ENCODE measurements at regions not wholly inside any gene's neighbourhood (a gene's known extent, or its start where the extent isn't known, plus 50 kb on each side); places are given as distances from the start of the nearest gene placed in this dataset.

DNA sequence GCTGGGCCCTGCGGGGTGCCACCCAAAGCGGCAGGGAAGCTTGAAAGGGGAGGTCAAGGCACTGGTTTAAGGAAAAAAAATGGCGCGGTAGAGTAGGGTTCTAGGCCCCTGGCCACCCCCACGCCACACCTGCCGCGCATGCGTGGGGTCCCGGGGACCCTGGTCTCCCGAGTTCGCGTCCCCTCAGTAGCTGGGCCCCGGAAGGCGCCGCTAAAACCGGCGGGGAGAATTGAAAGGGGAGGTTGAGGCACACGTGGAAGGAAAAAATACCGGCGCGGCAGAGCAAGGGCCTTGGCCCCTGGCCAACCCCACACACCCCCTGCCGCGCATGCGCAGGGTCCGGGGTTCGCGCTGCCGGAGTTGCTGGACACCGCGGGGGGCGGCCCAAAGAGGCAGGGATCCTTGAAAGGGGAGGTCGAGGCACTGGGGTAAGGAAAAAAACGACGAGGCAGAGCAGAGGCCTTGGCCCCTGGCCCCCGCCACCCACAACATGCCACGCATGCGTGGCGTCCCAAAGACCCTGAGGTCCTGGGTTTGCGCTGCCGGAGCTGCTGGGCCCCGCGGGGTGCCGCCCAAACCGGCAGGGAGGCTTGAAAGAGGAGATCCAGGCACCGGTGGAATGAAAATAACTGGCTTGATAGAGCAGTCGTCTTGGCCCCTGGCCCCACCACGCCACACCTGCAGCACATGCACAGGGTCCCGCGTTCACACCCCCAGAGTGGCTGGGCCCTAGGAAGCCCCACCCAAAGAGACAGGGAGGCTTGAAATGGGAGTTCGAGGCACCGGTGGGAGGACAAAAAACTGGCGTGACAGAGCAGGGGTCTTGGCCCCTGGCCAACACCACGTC is 314.5 kb downstream of the ALG10 start:
- TF ChIP-seq, protein P1, sequence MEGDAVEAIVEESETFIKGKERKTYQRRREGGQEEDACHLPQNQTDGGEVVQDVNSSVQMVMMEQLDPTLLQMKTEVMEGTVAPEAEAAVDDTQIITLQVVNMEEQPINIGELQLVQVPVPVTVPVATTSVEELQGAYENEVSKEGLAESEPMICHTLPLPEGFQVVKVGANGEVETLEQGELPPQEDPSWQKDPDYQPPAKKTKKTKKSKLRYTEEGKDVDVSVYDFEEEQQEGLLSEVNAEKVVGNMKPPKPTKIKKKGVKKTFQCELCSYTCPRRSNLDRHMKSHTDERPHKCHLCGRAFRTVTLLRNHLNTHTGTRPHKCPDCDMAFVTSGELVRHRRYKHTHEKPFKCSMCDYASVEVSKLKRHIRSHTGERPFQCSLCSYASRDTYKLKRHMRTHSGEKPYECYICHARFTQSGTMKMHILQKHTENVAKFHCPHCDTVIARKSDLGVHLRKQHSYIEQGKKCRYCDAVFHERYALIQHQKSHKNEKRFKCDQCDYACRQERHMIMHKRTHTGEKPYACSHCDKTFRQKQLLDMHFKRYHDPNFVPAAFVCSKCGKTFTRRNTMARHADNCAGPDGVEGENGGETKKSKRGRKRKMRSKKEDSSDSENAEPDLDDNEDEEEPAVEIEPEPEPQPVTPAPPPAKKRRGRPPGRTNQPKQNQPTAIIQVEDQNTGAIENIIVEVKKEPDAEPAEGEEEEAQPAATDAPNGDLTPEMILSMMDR (IDR thresholded peaks at IDR 0.05; ENCODE audit: borderline replicate concordance, insufficient read depth, low read depth, low read length): no peak
- H3K4me3 ChIP-seq (ENCODE audit: low read depth, low read length): no peak overlapping the region

DNA sequence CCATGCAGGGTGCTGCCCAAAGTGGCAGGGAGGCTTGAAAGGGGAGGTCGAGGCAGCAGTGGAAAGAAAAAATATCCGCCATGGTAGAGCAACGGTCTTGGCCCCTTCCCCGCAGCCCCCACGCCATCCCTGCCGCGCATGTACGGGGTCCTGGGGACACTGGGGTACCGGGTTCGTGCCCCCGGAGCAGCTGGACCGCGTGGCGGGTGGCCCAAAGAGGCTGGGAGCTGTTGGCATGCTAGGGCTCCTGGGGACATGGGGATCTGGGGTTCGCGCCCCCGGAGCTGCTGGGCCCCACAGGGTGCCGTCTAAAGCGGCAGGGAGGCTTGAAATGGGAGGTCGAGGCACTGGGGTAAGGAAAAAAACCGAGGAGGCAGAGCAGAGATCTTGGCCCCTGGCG is 316.5 kb downstream of the ALG10 start:
- H3K4me3 ChIP-seq (ENCODE audit: low read depth, low read length): no peak overlapping the region
- TF ChIP-seq, protein P1 (IDR thresholded peaks at IDR 0.05; ENCODE audit: borderline replicate concordance, insufficient read depth, low read depth, low read length): no peak

GRCh38 chr12:34339922-34340321 is 317.6 kb downstream of the ALG10 start:
- no peak overlapping the region for H3K4me3 ChIP-seq (ENCODE audit: low read depth, low read length)
- TF ChIP-seq, protein P1 (IDR thresholded peaks at IDR 0.05; ENCODE audit: borderline replicate concordance, insufficient read depth, low read depth, low read length): no peak

DNA sequence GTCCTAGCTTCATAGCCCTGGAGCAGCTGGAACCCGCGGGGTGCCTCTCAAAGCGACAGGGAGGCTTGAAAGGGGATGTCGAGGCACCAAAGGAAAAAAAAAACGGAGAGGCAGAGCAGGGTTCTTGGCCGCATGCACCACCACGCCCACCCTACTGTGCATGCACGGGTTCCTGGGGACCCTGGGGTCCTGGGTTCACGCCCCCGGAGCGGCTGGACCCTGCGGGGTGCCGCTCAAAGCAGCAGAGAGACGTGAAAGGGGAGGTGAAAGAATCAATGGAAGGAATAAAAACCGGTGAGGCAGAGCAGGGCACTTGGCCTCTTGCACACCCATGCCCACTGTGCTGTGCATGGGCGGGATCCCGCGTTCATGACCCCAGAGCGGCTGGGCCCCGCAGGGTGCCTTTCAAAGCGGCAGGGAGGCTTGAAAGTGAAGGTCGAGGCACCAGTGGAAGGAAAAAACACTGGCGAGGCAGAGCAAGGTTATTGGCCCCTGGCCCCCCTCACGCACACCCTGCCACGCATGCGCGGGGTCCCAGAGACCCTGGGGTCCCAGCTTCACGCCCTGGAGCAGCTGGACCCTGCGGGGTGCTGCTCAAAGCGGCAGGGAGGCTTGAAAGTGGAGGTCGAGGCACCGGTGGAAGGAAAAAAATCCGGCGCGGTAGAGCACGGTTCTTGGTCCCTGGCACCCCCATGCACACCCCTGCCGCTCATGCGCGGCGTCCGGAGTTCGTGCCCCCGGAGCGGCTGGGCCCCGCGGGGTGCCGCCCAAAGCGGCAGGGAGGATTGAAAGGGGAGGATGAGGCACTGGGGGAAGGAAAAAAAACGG is 318.5 kb downstream of the ALG10 start:
- H3K4me3 ChIP-seq (ENCODE audit: low read depth, low read length): no peak overlapping the region
- TF ChIP-seq, protein P1 (IDR thresholded peaks at IDR 0.05; ENCODE audit: borderline replicate concordance, insufficient read depth, low read depth, low read length): no peak

GRCh38 chr12:34341362-34341733 is 319.1 kb downstream of the ALG10 start:
- TF ChIP-seq, protein P1 (IDR thresholded peaks at IDR 0.05; ENCODE audit: borderline replicate concordance, insufficient read depth, low read depth, low read length): no peak
- no peak overlapping the region for H3K4me3 ChIP-seq (ENCODE audit: low read depth, low read length)

GRCh38 chr12:34342048-34342447 is 319.8 kb downstream of the ALG10 start:
- no peak overlapping the region for H3K4me3 ChIP-seq (ENCODE audit: low read depth, low read length)
- TF ChIP-seq, protein P1 (IDR thresholded peaks at IDR 0.05; ENCODE audit: borderline replicate concordance, insufficient read depth, low read depth, low read length): no peak
